DOHH2 (cell line): ENCODE measurements at regions not wholly inside any gene's neighbourhood (a gene's known extent, or its start where the extent isn't known, plus 50 kb on each side); places are given as distances from the start of the nearest gene placed in this dataset.

Source experiments
- H3F3A ChIP-seq: fragments of 200-600 bp; sonication (generic), shearing (Covaris generic); 2 replicates; pipeline ENCODE4 v1.6.0; 2016; ENCODE audit warnings: antibody characterized with exemption, mild to moderate bottlenecking; ENCODE audit not compliant: control insufficient read depth, insufficient read depth
- H3K27ac ChIP-seq: fragments of 200-600 bp; sonication (generic); 2 replicates; pipeline ENCODE4 v1.5.1; 2014; ENCODE audit warnings: low read depth, mild to moderate bottlenecking, low read length, moderate library complexity
- H3K27me3 ChIP-seq: fragments of 200-600 bp; sonication (generic); 2 replicates; pipeline ENCODE4 v1.6.1; 2014; ENCODE audit warnings: mild to moderate bottlenecking, low read length, mixed read lengths; ENCODE audit not compliant: control insufficient read depth
- H3K36me3 ChIP-seq: fragments of 200-600 bp; sonication (generic); 2 replicates; pipeline ENCODE4 v1.6.1; 2014; ENCODE audit warnings: mild to moderate bottlenecking, low read length, moderate library complexity, mixed read lengths; ENCODE audit not compliant: control insufficient read depth
- H3K4me1 ChIP-seq: fragments of 200-600 bp; sonication (generic); 2 replicates; pipeline ENCODE4 v1.6.1; 2014; ENCODE audit warnings: mild to moderate bottlenecking, low read length, mixed read lengths; ENCODE audit not compliant: control insufficient read depth
- H3K4me2 ChIP-seq: fragments of 200-600 bp; sonication (generic); 2 replicates; pipeline ENCODE4 v1.6.0; 2014; ENCODE audit warnings: mild to moderate bottlenecking, low read length, moderate library complexity
- H3K4me3 ChIP-seq: fragments of 200-600 bp; sonication (generic); 2 replicates; pipeline ENCODE4 v1.5.1; 2014; ENCODE audit warnings: mild to moderate bottlenecking, low read length, mixed read lengths
- H3K79me2 ChIP-seq: fragments of 200-600 bp; sonication (generic); 2 replicates; pipeline ENCODE4 v1.6.1; 2014; ENCODE audit warnings: mild to moderate bottlenecking, low read length, mixed read lengths; ENCODE audit not compliant: control insufficient read depth
- H3K9me2 ChIP-seq: fragments of 200-600 bp; sonication (generic); replicated peaks from 2 replicates; pipeline ENCODE4 v1.6.1; 2014; ENCODE audit warnings: mild to moderate bottlenecking, low read length, mixed read lengths; ENCODE audit not compliant: control insufficient read depth
- H3K9me3 ChIP-seq: fragments of 200-600 bp; sonication (generic); 2 replicates; pipeline ENCODE4 v1.6.1; 2014; ENCODE audit warnings: antibody characterized with exemption, low read length, mixed read lengths; ENCODE audit not compliant: control insufficient read depth, insufficient read depth
- H4K20me1 ChIP-seq: fragments of 200-600 bp; sonication (generic); 2 replicates; pipeline ENCODE4 v1.6.0; 2014; ENCODE audit warnings: low read depth, mild to moderate bottlenecking, antibody characterized with exemption, low read length, moderate library complexity; ENCODE audit not compliant: control insufficient read depth, insufficient read depth
- CTCF ChIP-seq: fragments of 200-600 bp; sonication (generic); IDR thresholded peaks from one replicate; pipeline ENCODE4 v1.5.1; 2014; ENCODE audit warnings: antibody characterized with exemption, mild to moderate bottlenecking, low read depth, low read length; ENCODE audit not compliant: poor library complexity, severe bottlenecking
- EZH2phosphoT487 ChIP-seq: fragments of 200-600 bp; sonication (generic); IDR thresholded peaks from 2 replicates; pipeline ENCODE4 v1.6.1; 2017; ENCODE audit warnings: borderline replicate concordance, mild to moderate bottlenecking, antibody characterized with exemption, low read length, moderate library complexity, mixed read lengths

GRCh38 chr20:17811628-17811965 is 111.8 kb downstream of the BANF2 start:
- no peaks in the 10 kb centered on the region for H3K9me2 ChIP-seq
- peaks cover 43% of the 10 kb centered on the region for H3K4me1 ChIP-seq
- no peaks in the 10 kb centered on the region for H3K79me2 ChIP-seq
- no peaks in the 10 kb centered on the region for H4K20me1 ChIP-seq
- H3K4me2 ChIP-seq, result peak overlapping the region; percentile 65
- H3K4me3 ChIP-seq, result peak overlapping the region; percentile 27
- H3F3A ChIP-seq, result peaks cover 3% of the 10 kb centered on the region
- no peaks in the 10 kb centered on the region for H3K36me3 ChIP-seq
- no peaks in the 10 kb centered on the region for H3K27me3 ChIP-seq
- no peaks in the 10 kb centered on the region for H3K9me3 ChIP-seq
- TF ChIP-seq CTCF (no peak), EZH2phosphoT487 (no peak)
- peak overlapping the region; percentile 26; the same call in 1 of the 2 replicates for H3K27ac ChIP-seq

- H4K20me1 ChIP-seq, result no peaks in the 10 kb centered on the region
- peak overlapping the region; percentile 65 for H3K4me2 ChIP-seq
- no peaks in the 10 kb centered on the region for H3K9me2 ChIP-seq
- peaks cover 3% of the 10 kb centered on the region for H3F3A ChIP-seq
- no peaks in the 10 kb centered on the region for H3K36me3 ChIP-seq
- peaks cover 43% of the 10 kb centered on the region for H3K4me1 ChIP-seq
- no peaks in the 10 kb centered on the region for H3K27me3 ChIP-seq
- peak overlapping the region; percentile 26; the same call in 1 of the 2 replicates for H3K27ac ChIP-seq
- H3K9me3 ChIP-seq, result no peaks in the 10 kb centered on the region
- H3K79me2 ChIP-seq, result no peaks in the 10 kb centered on the region
- no peak for TF ChIP-seq EZH2phosphoT487
- TF ChIP-seq CTCF, result no peak
- peak overlapping the region; percentile 27 for H3K4me3 ChIP-seq
Measured at GRCh38 chr20:17810847-17811627, 111.3 kb downstream of the BANF2 start.

GRCh38 chr20:17810062-17810631 is 110.4 kb downstream of the BANF2 start:
- H3K27ac ChIP-seq, result no peak overlapping the region

More at GRCh38 chr20:17810062-17810631, 110.4 kb downstream of the BANF2 start:
- Histone ChIP-seq H3K4me2 (peak overlapping the region; percentile 65; the same call in 1 of the 2 replicates), H3K27me3 (no peaks in the 10 kb centered on the region), H3K4me1 (peaks cover 43% of the 10 kb centered on the region), H3K4me3 (no peak overlapping the region), H4K20me1 (no peaks in the 10 kb centered on the region), H3K36me3 (no peaks in the 10 kb centered on the region), H3K9me3 (no peaks in the 10 kb centered on the region), H3K9me2 (no peaks in the 10 kb centered on the region), H3F3A (peaks cover 3% of the 10 kb centered on the region), H3K79me2 (no peaks in the 10 kb centered on the region)
- no peak for TF ChIP-seq EZH2phosphoT487
- no peak for TF ChIP-seq CTCF
